Adipocyte (in vitro differentiated cells): ENCODE measurements at regions not wholly inside any gene's neighbourhood (a gene's known extent, or its start where the extent isn't known, plus 50 kb on each side); places are given as distances from the start of the nearest gene placed in this dataset.

Source experiments
- DNase-seq: peaks from one replicate; pipeline ENCODE4 v3.0.0-alpha.2; 2015; ENCODE audit warnings: low read depth
- H3K27me3 ChIP-seq: replicated peaks from 2 replicates; pipeline ENCODE4 v1.7.0; 2013; ENCODE audit warnings: mild to moderate bottlenecking, low read length, moderate library complexity; ENCODE audit not compliant: control insufficient read depth, insufficient read depth
- H3K36me3 ChIP-seq: 2 replicates; pipeline ENCODE4 v1.7.0; 2013; ENCODE audit warnings: low read length, mild to moderate bottlenecking, moderate library complexity; ENCODE audit not compliant: control insufficient read depth, insufficient read depth, severe bottlenecking
- H3K4me1 ChIP-seq: 2 replicates; pipeline ENCODE4 v1.7.0; 2013; ENCODE audit warnings: mild to moderate bottlenecking, low read length, moderate library complexity; ENCODE audit not compliant: control insufficient read depth, insufficient read depth
- H3K4me3 ChIP-seq: 2 replicates; pipeline ENCODE4 v1.7.0; 2013; ENCODE audit warnings: mild to moderate bottlenecking, low read length, moderate library complexity
- H3K9ac ChIP-seq: 2 replicates; pipeline ENCODE4 v1.7.0; 2013; ENCODE audit warnings: mild to moderate bottlenecking, low read length, moderate library complexity
- H3K9me3 ChIP-seq: 2 replicates; pipeline ENCODE4 v1.7.0; 2013; ENCODE audit warnings: mild to moderate bottlenecking, low read length, moderate library complexity; ENCODE audit not compliant: control insufficient read depth

DNA sequence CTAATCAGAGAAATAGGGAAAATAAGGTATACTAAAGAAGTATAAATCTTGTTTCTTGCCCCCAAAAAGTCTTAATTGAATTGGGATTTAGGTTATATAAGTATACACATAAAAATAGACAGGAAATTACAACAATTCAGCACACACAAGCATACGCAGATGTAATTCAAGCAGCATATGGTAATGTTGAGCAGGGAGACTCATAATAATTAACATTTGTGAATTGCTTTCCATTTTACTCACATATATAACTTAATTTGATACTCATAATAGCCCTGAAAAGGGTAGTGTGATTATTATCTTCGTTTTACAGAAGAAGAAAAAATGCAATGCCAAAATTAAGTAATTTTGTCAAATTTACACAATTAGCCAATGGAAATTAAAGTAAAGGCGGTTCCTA is 313.5 kb upstream of the ECI2 start:
- H3K36me3 ChIP-seq = no peaks in the 10 kb centered on the region
- peaks cover 16% of the 10 kb centered on the region for H3K4me1 ChIP-seq
- no peaks in the 10 kb centered on the region for H3K27me3 ChIP-seq
- DNase-seq = no peak
- H3K9me3 ChIP-seq = peaks cover 15% of the 10 kb centered on the region
- H3K9ac ChIP-seq = no peak overlapping the region
- no peak overlapping the region for H3K4me3 ChIP-seq

DNA sequence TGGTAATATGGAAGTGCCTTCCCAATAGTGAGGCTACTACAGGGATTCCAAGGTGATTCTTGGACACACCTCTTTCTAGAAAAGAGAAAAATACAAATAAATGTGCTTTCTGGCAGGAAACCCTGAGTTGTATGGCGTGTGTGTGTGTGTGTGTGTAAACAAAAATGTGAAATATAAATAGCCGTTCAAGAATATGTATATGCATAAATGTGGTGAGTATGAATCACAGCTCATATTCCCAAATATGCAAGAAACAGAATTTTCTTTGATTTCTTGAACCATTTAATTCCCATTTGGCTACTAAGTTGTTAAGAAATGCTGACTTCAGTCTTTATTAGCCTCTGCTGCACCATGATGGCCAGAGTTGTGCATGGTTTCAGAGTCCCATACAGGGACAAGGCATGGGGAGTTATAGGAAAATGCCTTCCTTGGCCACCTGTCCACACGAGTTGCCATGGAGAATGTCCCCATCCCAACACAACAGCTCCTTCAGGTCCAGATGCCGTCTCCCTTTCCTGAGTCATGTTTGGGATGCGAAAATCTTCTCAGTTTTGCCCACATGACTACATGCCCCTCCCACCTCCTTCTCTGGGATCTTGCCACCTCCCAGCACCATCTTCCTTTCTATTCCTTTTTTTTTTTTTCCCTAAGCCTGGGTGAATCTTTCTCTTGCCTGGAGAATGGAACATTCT is 312.4 kb upstream of the ECI2 start:
- no peak overlapping the region for H3K4me3 ChIP-seq
- no peak for DNase-seq
- H3K27me3 ChIP-seq = no peaks in the 10 kb centered on the region
- peaks cover 15% of the 10 kb centered on the region for H3K9me3 ChIP-seq
- peaks cover 16% of the 10 kb centered on the region for H3K4me1 ChIP-seq
- H3K9ac ChIP-seq = no peak overlapping the region
- H3K36me3 ChIP-seq = no peaks in the 10 kb centered on the region

DNA sequence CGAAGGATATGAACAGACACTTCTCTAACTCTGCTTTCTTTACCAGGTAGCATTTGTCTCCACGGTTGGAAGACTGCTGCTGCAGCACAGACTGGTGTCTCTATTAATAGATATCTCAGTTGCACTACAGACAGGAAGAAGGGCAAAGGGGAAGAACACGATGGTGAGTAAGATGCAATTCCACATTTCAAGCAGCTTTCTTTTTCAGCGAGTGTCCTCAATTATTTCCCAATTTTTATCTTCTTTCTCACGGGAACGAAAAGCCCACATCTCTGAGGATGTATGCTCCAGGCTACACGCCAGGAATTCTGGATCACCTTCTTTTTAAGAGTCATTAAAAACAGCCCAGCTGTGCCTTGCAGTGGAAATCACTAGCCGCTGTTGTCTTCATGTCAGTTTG is 311.6 kb upstream of the ECI2 start:
- Histone ChIP-seq H3K27me3 (no peaks in the 10 kb centered on the region), H3K36me3 (no peaks in the 10 kb centered on the region), H3K9ac (peak overlapping the region; percentile 27), H3K4me3 (peak overlapping the region; percentile 60), H3K4me1 (peaks cover 19% of the 10 kb centered on the region), H3K9me3 (peaks cover 9% of the 10 kb centered on the region)
- DNase-seq = no peak

DNA sequence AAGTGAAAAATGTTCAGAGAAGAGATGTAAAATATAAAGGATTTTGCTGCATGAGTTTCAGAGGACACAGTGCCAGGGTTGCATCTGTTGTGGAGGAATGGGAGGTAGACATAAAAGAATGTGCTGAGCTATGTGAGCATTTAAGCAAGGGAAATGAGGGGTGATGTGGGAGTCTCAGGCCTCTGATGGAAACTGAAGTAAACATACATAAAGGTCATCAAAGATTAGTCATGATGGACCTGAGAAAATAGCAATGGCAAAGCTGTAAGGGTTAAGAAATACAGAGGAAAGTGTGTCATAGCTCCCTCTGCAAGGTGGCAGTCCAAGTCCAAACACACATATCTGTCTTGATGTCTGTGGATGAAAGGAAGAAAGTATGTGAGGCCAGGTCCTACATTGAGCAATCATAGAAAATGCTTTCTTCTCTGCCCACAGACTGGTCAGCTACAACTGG is 306.6 kb upstream of the ECI2 start:
- Histone ChIP-seq H3K27me3 (no peaks in the 10 kb centered on the region), H3K9me3 (no peaks in the 10 kb centered on the region), H3K4me3 (no peak overlapping the region), H3K9ac (no peak overlapping the region), H3K36me3 (no peaks in the 10 kb centered on the region), H3K4me1 (peaks cover 16% of the 10 kb centered on the region)
- DNase-seq = peak; percentile 27

DNA sequence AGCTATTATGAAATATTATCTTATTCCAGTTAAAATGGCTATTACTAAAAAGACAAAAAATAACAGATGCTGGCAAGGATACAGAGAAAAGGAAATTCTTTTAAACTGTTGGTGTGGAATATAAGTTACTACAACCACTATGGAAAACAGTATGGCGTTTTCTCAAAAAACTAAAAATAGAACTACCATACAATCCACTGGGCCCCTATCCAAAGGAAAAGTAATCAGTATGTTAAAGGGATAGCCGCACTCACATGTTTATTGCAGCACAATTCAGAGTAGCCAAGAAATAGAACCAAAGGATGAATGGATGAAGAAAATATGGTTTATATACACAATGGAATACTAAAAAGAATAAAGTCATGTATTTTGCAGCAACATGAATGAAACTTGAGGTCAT is 303.8 kb upstream of the ECI2 start:
- H3K9ac ChIP-seq = no peak overlapping the region
- no peak for DNase-seq
- H3K27me3 ChIP-seq = no peaks in the 10 kb centered on the region
- no peak overlapping the region for H3K4me3 ChIP-seq
- no peaks in the 10 kb centered on the region for H3K36me3 ChIP-seq
- no peaks in the 10 kb centered on the region for H3K9me3 ChIP-seq
- H3K4me1 ChIP-seq = peaks cover 7% of the 10 kb centered on the region

DNA sequence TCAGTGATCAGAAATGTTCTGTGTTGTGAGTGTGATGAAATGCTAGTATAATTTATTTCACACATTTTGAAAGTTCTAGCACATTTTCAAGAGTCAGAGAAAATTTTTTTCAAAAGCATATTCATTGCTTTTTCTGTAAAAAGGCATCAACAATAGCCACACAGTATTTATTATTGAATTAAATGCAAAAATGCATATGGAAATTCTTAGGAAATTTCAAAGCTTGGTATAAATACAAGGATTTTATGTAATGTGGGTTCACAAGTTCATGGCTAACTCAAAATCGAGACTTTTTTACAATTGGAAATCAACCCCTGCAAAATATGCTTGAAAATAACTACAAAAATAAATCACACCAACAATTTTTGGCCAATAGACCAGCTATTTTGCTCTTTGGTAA is 302.0 kb upstream of the ECI2 start:
- Histone ChIP-seq H3K27me3 (no peaks in the 10 kb centered on the region), H3K9me3 (no peaks in the 10 kb centered on the region), H3K4me1 (peaks cover 6% of the 10 kb centered on the region), H3K4me3 (no peak overlapping the region), H3K9ac (no peak overlapping the region), H3K36me3 (no peaks in the 10 kb centered on the region)
- DNase-seq = no peak

DNA sequence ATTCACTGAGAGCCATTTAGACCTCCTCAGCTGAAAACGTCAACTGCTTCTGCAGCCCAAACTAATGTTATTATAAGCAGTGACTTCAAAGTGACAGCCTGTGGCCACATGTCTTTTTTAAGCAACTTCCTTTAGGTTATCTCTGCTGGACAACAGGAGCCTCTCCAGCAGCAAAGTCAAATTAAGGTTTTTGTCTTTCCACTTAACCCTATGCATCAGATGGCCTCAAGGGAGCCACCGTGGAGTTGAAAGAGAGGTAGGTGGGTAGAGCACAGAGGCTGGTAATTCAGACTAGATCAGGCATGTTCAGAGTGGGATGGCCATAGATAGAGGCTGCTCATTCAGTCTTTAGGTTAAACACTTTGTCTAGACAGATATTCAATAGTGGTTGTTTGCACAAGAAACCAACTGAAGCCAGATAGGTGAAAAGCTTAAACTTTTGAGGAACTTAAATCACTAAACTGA is 300.6 kb upstream of the ECI2 start:
- Histone ChIP-seq H3K9ac (no peak overlapping the region), H3K36me3 (no peaks in the 10 kb centered on the region), H3K9me3 (no peaks in the 10 kb centered on the region), H3K4me3 (no peak overlapping the region), H3K27me3 (no peaks in the 10 kb centered on the region), H3K4me1 (no peaks in the 10 kb centered on the region)
- DNase-seq = no peak

DNA sequence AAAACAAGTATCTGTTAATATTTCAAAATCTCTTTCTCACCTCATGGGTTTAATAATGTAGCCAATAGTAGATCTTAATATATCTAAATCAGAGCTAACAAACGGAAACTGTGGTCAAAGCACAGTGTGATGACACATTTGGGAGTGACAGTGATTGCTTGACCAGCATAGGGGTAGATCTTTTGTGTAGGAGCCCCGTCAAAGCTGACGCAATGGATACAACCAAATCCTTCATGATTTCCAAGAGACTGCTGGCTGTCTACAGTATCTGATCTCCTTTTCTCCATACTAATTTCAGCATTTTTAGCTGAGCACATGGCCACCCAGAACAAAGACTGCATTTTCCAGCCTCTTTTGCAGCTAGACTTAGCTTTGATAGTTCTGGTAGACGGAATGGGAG is 299.3 kb upstream of the ECI2 start:
- Histone ChIP-seq H3K36me3 (no peaks in the 10 kb centered on the region), H3K4me3 (no peak overlapping the region), H3K9me3 (no peaks in the 10 kb centered on the region), H3K4me1 (peaks cover 4% of the 10 kb centered on the region), H3K9ac (no peak overlapping the region), H3K27me3 (no peaks in the 10 kb centered on the region)
- DNase-seq = no peak

DNA sequence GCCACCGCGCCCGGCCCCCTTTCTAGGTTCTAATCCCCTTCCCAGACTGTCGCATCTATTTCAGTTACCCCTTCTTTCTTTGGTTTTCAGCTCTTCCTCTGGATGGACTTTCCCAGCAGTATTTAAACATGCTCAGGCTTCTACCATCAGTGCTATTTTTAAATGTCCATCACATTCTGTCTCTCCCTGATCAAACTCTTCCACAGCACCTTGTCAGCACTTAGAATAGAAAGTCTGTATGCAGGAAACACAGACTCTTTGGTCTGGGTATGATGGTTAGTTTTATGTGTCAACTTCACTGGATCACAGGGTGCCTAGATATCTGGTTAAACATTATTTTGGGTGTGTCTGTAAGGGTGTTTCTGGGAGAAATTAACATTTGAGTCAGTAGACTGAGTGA is 297.8 kb upstream of the ECI2 start:
- no peak for DNase-seq
- H3K4me3 ChIP-seq = no peak overlapping the region
- H3K4me1 ChIP-seq = peaks cover 4% of the 10 kb centered on the region
- H3K9ac ChIP-seq = no peak overlapping the region
- no peaks in the 10 kb centered on the region for H3K36me3 ChIP-seq
- no peaks in the 10 kb centered on the region for H3K27me3 ChIP-seq
- no peaks in the 10 kb centered on the region for H3K9me3 ChIP-seq

DNA sequence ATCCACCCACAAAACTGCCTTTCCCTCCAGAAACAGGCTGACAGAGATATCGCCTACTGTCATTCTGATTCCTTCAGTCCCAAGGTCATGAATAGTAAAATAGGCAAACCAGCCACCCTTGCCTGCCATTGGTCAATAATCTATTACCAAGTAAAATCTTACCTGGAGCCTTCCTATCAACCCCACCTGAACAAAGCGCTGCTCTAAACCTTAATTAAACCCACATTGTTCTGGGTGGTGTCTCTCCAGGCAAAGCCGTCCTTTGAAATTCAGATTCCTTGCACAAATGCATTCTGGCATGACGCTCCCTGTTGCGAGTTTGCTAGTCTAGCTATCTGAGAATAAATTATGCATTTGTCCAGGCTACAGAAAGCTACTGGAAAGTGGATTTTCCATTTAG is 291.6 kb upstream of the ECI2 start:
- Histone ChIP-seq H3K4me3 (no peak overlapping the region), H3K4me1 (peaks cover 4% of the 10 kb centered on the region)
- no peak for DNase-seq

DNA sequence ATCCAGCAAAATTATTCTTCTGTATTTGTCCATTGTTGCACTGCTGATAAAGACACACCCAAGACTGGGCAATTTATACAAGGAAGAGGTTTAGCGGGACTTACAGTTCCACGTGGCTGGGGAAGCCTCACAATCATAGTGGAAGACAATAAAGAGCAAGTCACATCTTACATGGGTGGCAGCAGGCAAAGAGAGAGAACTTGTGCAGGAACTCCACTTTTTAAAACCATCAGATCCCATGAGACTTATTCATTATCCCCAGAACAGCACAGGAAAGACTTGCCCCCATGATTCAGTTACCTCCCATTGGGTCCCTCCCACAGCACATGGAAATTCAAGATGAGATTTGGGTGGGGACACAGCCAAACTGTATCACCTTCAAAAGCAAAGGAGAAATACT is 286.5 kb upstream of the ECI2 start:
- Histone ChIP-seq H3K9ac (no peak overlapping the region), H3K9me3 (peaks cover 3% of the 10 kb centered on the region), H3K4me1 (no peaks in the 10 kb centered on the region), H3K27me3 (no peaks in the 10 kb centered on the region), H3K36me3 (no peaks in the 10 kb centered on the region), H3K4me3 (no peak overlapping the region)
- DNase-seq = no peak

More for the DNA sequence above, 291.6 kb upstream of the ECI2 start:
- no peaks in the 10 kb centered on the region for H3K27me3 ChIP-seq
- peaks cover 3% of the 10 kb centered on the region for H3K9me3 ChIP-seq
- no peaks in the 10 kb centered on the region for H3K36me3 ChIP-seq
- H3K9ac ChIP-seq = no peak overlapping the region
